Breast epithelium (tissue), 3 donors: ENCODE measurements at regions not wholly inside any gene's neighbourhood (a gene's known extent, or its start where the extent isn't known, plus 50 kb on each side); places are given as distances from the start of the nearest gene placed in this dataset.

Experiments
- POLR2A ChIP-seq: fragments of 450-650 bp; IDR thresholded peaks from one replicate; pipeline ENCODE4 v1.6.1; 2016; ENCODE audit warnings: antibody characterized with exemption, mild to moderate bottlenecking, moderate library complexity
- POLR2AphosphoS5 ChIP-seq, 3 donors: sonication (generic); formaldehyde crosslinking; IDR thresholded peaks; one replicate each; pipeline ENCODE4 v1.6.1; 2017; ENCODE audit warnings: antibody characterized with exemption in 3 of 3

- TF ChIP-seq POLR2A (no peak), POLR2AphosphoS5 (IDR thresholded peaks at IDR 0.05) (no peak)
Observed at GRCh38 chr13:33746867-33747266, 71.1 kb upstream of the RFC3 start.
